ENCODE measurements at regions not wholly inside any gene's neighbourhood (a gene's known extent, or its start where the extent isn't known, plus 50 kb on each side); places are given as distances from the start of the nearest gene placed in this dataset.

- TF ChIP-seq EP300 (IDR thresholded peaks at IDR 0.05) (no peak), POLR2A (IDR thresholded peaks at IDR 0.05) (no peak)
- TF ChIP-seq, protein P1, sequence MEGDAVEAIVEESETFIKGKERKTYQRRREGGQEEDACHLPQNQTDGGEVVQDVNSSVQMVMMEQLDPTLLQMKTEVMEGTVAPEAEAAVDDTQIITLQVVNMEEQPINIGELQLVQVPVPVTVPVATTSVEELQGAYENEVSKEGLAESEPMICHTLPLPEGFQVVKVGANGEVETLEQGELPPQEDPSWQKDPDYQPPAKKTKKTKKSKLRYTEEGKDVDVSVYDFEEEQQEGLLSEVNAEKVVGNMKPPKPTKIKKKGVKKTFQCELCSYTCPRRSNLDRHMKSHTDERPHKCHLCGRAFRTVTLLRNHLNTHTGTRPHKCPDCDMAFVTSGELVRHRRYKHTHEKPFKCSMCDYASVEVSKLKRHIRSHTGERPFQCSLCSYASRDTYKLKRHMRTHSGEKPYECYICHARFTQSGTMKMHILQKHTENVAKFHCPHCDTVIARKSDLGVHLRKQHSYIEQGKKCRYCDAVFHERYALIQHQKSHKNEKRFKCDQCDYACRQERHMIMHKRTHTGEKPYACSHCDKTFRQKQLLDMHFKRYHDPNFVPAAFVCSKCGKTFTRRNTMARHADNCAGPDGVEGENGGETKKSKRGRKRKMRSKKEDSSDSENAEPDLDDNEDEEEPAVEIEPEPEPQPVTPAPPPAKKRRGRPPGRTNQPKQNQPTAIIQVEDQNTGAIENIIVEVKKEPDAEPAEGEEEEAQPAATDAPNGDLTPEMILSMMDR (IDR thresholded peaks at IDR 0.05): no peak
- Histone ChIP-seq H3K27ac (peak overlapping the region in 1 of 2 donors; percentile 32), H3K4me1 (ENCODE audit: insufficient read depth) (peaks cover 15% of the 10 kb centered on the region), H3K36me3 (no peaks in the 10 kb centered on the region), H3K27me3 (no peaks in the 10 kb centered on the region), H3K9me3 (no peaks in the 10 kb centered on the region), H3K4me3 (no peak overlapping the region)
- DNase-seq: no peak
- intact Hi-C loops (cut with DNase I): no loop called here
- 81 to 87% (median 84%) methylated on average over 13 of the region's 13 CpGs for WGBS, 3 donors
Measured at GRCh38 chr15:70493787-70494516, 269.4 kb downstream of the UACA start.

- WGBS, 3 donors: 94 to 100% (median 96%) methylated on average over 1 of the region's 1 CpG
Measured at GRCh38 chr15:70493376-70493775, 270.0 kb downstream of the UACA start.

GRCh38 chr15:70492240-70493177 lies 270.8 kb downstream of the UACA start:
- no peaks in the 10 kb centered on the region for H3K36me3 ChIP-seq
- H3K9me3 ChIP-seq: no peaks in the 10 kb centered on the region
- intact Hi-C loops (cut with DNase I): no loop called here
- peaks cover 15% of the 10 kb centered on the region for H3K4me1 ChIP-seq (ENCODE audit: insufficient read depth)
- H3K4me3 ChIP-seq: no peak overlapping the region
- peak in 1 of 5 donors; percentile 27 for DNase-seq
- H3K27me3 ChIP-seq: no peaks in the 10 kb centered on the region
- 66 to 73% (median 71%) methylated on average over 20 of the region's 20 CpGs for WGBS, 3 donors
- H3K27ac ChIP-seq: no peak overlapping the region
- TF ChIP-seq POLR2A (IDR thresholded peaks at IDR 0.05): no peak
- TF ChIP-seq, protein P1 (IDR thresholded peaks at IDR 0.05): no peak
- no peak for TF ChIP-seq EP300 (IDR thresholded peaks at IDR 0.05)

More at GRCh38 chr15:70493376-70493775, 270.0 kb downstream of the UACA start:
- no peak overlapping the region for H3K4me3 ChIP-seq
- peaks cover 15% of the 10 kb centered on the region for H3K4me1 ChIP-seq (ENCODE audit: insufficient read depth)
- H3K27ac ChIP-seq: no peak overlapping the region
- no peaks in the 10 kb centered on the region for H3K36me3 ChIP-seq
- TF ChIP-seq EP300 (IDR thresholded peaks at IDR 0.05) (no peak), POLR2A (IDR thresholded peaks at IDR 0.05) (no peak)
- TF ChIP-seq, protein P1 (IDR thresholded peaks at IDR 0.05): no peak
- intact Hi-C loops (cut with DNase I): no loop called here
- no peaks in the 10 kb centered on the region for H3K9me3 ChIP-seq
- DNase-seq: no peak
- H3K27me3 ChIP-seq: no peaks in the 10 kb centered on the region

DNA sequence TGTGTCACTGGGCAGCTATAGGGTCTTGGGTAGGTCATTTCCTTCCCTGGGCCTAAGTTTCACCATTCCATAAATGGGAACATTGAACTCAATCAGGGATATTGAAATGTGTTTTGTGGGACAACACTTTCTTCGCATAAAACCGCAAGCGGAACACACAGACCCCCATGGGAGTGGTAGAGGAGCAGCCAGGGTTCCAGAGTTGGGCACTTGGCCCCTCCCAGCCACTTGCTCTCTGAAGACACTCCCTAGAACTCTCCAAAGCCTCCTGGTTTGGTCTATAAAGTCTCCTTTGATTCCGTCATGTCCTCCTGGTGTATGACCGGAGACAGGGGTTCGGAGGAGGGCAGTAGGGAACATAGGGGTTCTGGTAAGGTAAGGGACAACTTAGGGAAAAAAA lies 271.7 kb downstream of the UACA start:
- TF ChIP-seq, protein P1 (IDR thresholded peaks at IDR 0.05): no peak
- TF ChIP-seq EP300 (IDR thresholded peaks at IDR 0.05) (no peak), POLR2A (IDR thresholded peaks at IDR 0.05) (no peak)
- no peaks in the 10 kb centered on the region for H3K27me3 ChIP-seq

More for the DNA sequence above, 271.7 kb downstream of the UACA start:
- Histone ChIP-seq H3K4me3 (no peak overlapping the region), H3K27ac (no peak overlapping the region), H3K4me1 (ENCODE audit: insufficient read depth) (peaks cover 15% of the 10 kb centered on the region), H3K9me3 (no peaks in the 10 kb centered on the region), H3K36me3 (no peaks in the 10 kb centered on the region)
- 98 to 99% (median 99%) methylated on average over 6 of the region's 6 CpGs for WGBS, 3 donors
- intact Hi-C loops (cut with DNase I): no loop called here
- DNase-seq: no peak
